GM23338 (cell line): ENCODE measurements at regions not wholly inside any gene's neighbourhood (a gene's known extent, or its start where the extent isn't known, plus 50 kb on each side); places are given as distances from the start of the nearest gene placed in this dataset.

ENCODE experiments used
- ATAC-seq: fragments of 200-7000 bp; cut with Tn5 transposase; 3 replicates; pipeline ENCODE4 v1.9.1; 2020
- DNase-seq: peaks from one replicate; pipeline ENCODE4 v3.0.0-alpha.2; 2015; ENCODE audit warnings: low spot score
- H2AFZ ChIP-seq: fragments of 200-600 bp; sonication (generic); 2 replicates; pipeline ENCODE4 v1.8.0; 2016; ENCODE audit warnings: antibody characterized with exemption, mild to moderate bottlenecking, moderate library complexity
- H3F3A ChIP-seq: fragments of 200-600 bp; sonication (generic); replicated peaks from 2 replicates; pipeline ENCODE4 v1.8.0; 2017; ENCODE audit warnings: antibody characterized with exemption, mixed run types, low read depth
- H3K27ac ChIP-seq: fragments of 200-600 bp; sonication (generic); 2 replicates; pipeline ENCODE4 v1.6.1; 2016; ENCODE audit warnings: low read depth
- H3K27me3 ChIP-seq: fragments of 200-600 bp; sonication (generic); 2 replicates; pipeline ENCODE4 v1.8.0; 2016; ENCODE audit warnings: mild to moderate bottlenecking, mixed run types, moderate library complexity; ENCODE audit not compliant: insufficient read depth
- H3K36me3 ChIP-seq: fragments of 200-600 bp; sonication (generic); 2 replicates; pipeline ENCODE4 v1.8.0; 2016; ENCODE audit warnings: mild to moderate bottlenecking; ENCODE audit not compliant: insufficient read depth
- H3K4me1 ChIP-seq: fragments of 200-600 bp; sonication (generic); 2 replicates; pipeline ENCODE4 v1.8.0; 2016; ENCODE audit warnings: mild to moderate bottlenecking, moderate library complexity; ENCODE audit not compliant: insufficient read depth
- H3K4me2 ChIP-seq: fragments of 200-600 bp; sonication (generic); 2 replicates; pipeline ENCODE4 v1.7.1; 2017; ENCODE audit warnings: mixed run types
- H3K4me3 ChIP-seq: fragments of 200-600 bp; sonication (generic); 2 replicates; pipeline ENCODE4 v1.6.1; 2016; ENCODE audit warnings: mixed run types
- H3K79me2 ChIP-seq: fragments of 200-600 bp; sonication (generic); replicated peaks from 2 replicates; pipeline ENCODE4 v1.8.0; 2017; ENCODE audit warnings: mild to moderate bottlenecking; ENCODE audit not compliant: insufficient read depth
- H3K9me2 ChIP-seq: fragments of 200-600 bp; sonication (generic); 2 replicates; pipeline ENCODE4 v1.8.0; 2017; ENCODE audit not compliant: insufficient read depth
- H4K20me1 ChIP-seq: fragments of 200-600 bp; sonication (generic); replicated peaks from 2 replicates; pipeline ENCODE4 v1.8.0; 2017; ENCODE audit warnings: mild to moderate bottlenecking; ENCODE audit not compliant: insufficient read depth
- H3K27ac Mint-ChIP-seq: 2 replicates; pipeline ENCODE4 v1.8.0; 2020; ENCODE audit warnings: inconsistent platforms, mild to moderate bottlenecking, moderate library complexity, mixed read lengths
- H3K27me3 Mint-ChIP-seq: 3 replicates; pipeline ENCODE4 v1.8.0; 2022; ENCODE audit warnings: low read depth, mild to moderate bottlenecking, moderate library complexity, mixed read lengths, inconsistent platforms; ENCODE audit not compliant: insufficient read depth, poor library complexity
- H3K36me3 Mint-ChIP-seq: 3 replicates; pipeline ENCODE4 v1.8.0; 2021; ENCODE audit warnings: low read depth, mild to moderate bottlenecking, inconsistent platforms, moderate library complexity, mixed read lengths
- H3K4me1 Mint-ChIP-seq: 3 replicates; pipeline ENCODE4 v1.8.0; 2020; ENCODE audit warnings: mild to moderate bottlenecking, inconsistent platforms, mixed read lengths
- H3K4me3 Mint-ChIP-seq: 3 replicates; pipeline ENCODE4 v1.8.0; 2021; ENCODE audit warnings: moderate library complexity, mild to moderate bottlenecking, inconsistent platforms, mixed read lengths
- H3K9me3 Mint-ChIP-seq: 3 replicates; pipeline ENCODE4 v1.8.0; 2020; ENCODE audit warnings: moderate library complexity, mild to moderate bottlenecking, inconsistent platforms, mixed read lengths
- CTCF ChIP-seq, 2 experiments: fragments of 200-600 bp in 1 of 2; sonication (generic) in 1 of 2; conservative IDR thresholded peaks; 2 replicates each; pipeline versions ENCODE4 v1.5.1 to v1.6.1; 2016 to 2017; ENCODE audit warnings: antibody characterized with exemption in 2 of 2, low read depth in 2 of 2, mild to moderate bottlenecking in 2 of 2, moderate library complexity in 1 of 2
- ETS1 ChIP-seq: IDR thresholded peaks from 2 replicates; pipeline ENCODE4 v1.6.1; 2016; ENCODE audit warnings: antibody characterized with exemption
- EZH2 ChIP-seq: fragments of 200-600 bp; sonication (generic); IDR thresholded peaks from one replicate; pipeline ENCODE4 v1.8.0; 2017; ENCODE audit warnings: antibody characterized with exemption, mild to moderate bottlenecking, low read depth; ENCODE audit not compliant: unreplicated experiment
- EZH2phosphoT487 ChIP-seq: fragments of 200-600 bp; sonication (generic); IDR thresholded peaks from one replicate; pipeline ENCODE4 v1.8.1; 2018; ENCODE audit warnings: antibody characterized with exemption; ENCODE audit not compliant: unreplicated experiment
- JUNB ChIP-seq: IDR thresholded peaks from one replicate; pipeline ENCODE4 v1.6.1; 2016; ENCODE audit warnings: antibody characterized with exemption; ENCODE audit not compliant: unreplicated experiment
- POLR2AphosphoS5 ChIP-seq: IDR thresholded peaks from 2 replicates; pipeline ENCODE4 v1.6.1; 2016; ENCODE audit warnings: antibody characterized with exemption, low read depth
- REST ChIP-seq: IDR thresholded peaks from one replicate; pipeline ENCODE4 v1.6.1; 2018; ENCODE audit warnings: antibody characterized with exemption; ENCODE audit not compliant: unreplicated experiment
- STAT1 ChIP-seq: IDR thresholded peaks from one replicate; pipeline ENCODE4 v1.6.1; 2016; ENCODE audit warnings: antibody characterized with exemption; ENCODE audit not compliant: unreplicated experiment
- ZNF114 ChIP-seq: fragments of 250-450 bp; sonication (Bioruptor Pico); IDR thresholded peaks from 2 replicates; pipeline ENCODE4 v1.5.0; 2020; ENCODE audit warnings: mild to moderate bottlenecking, moderate library complexity
- ZNF462 ChIP-seq: fragments of 250-450 bp; sonication (Bioruptor Pico); IDR thresholded peaks from 2 replicates; pipeline ENCODE4 v1.5.0; 2020; ENCODE audit warnings: mild to moderate bottlenecking, moderate library complexity

GRCh38 chr5:67291671-67292070, 95.1 kb upstream of the CD180 start:
- Mint-ChIP-seq H3K27me3 (no peaks in the 10 kb centered on the region), H3K4me1 (peaks cover 3% of the 10 kb centered on the region; the same call in 1 of the 3 replicates), H3K4me3 (no peak overlapping the region), H3K9me3 (no peaks in the 10 kb centered on the region), H3K27ac (no peak overlapping the region), H3K36me3 (no peaks in the 10 kb centered on the region)
- no peak overlapping the region for H2AFZ ChIP-seq
- H3K9me2 ChIP-seq = peaks cover 15% of the 10 kb centered on the region
- DNase-seq (no peak), ATAC-seq (no peak)
- H3K4me3 ChIP-seq = no peak overlapping the region
- no peaks in the 10 kb centered on the region for H3K36me3 ChIP-seq
- H3K4me2 ChIP-seq = no peak overlapping the region
- no peaks in the 10 kb centered on the region for H3F3A ChIP-seq
- H3K27me3 ChIP-seq = no peaks in the 10 kb centered on the region
- H4K20me1 ChIP-seq = no peaks in the 10 kb centered on the region
- TF ChIP-seq EZH2phosphoT487 = no peak
- no peak for TF ChIP-seq ZNF114
- no peak overlapping the region for H3K27ac ChIP-seq
- no peaks in the 10 kb centered on the region for H3K79me2 ChIP-seq
- H3K4me1 ChIP-seq = peaks cover 7% of the 10 kb centered on the region; the same call in 1 of the 2 replicates

GRCh38 chr5:67291066-67291465, 94.5 kb upstream of the CD180 start:
- ATAC-seq (no peak), DNase-seq (no peak)
- no peaks in the 10 kb centered on the region for H3K79me2 ChIP-seq
- Mint-ChIP-seq H3K4me3 (no peak overlapping the region), H3K36me3 (no peaks in the 10 kb centered on the region), H3K27me3 (no peaks in the 10 kb centered on the region), H3K9me3 (no peaks in the 10 kb centered on the region), H3K27ac (no peak overlapping the region), H3K4me1 (peaks cover 3% of the 10 kb centered on the region; the same call in 1 of the 3 replicates)
- H3K9me2 ChIP-seq = peaks cover 9% of the 10 kb centered on the region
- no peak overlapping the region for H3K4me3 ChIP-seq
- H3K4me2 ChIP-seq = no peak overlapping the region
- no peaks in the 10 kb centered on the region for H3K27me3 ChIP-seq
- no peaks in the 10 kb centered on the region for H4K20me1 ChIP-seq
- TF ChIP-seq STAT1 = no peak
- TF ChIP-seq CTCF (conservative IDR thresholded peaks at IDR 0.05; ENCODE audit: low read depth in 2 of 2) = no peak
- no peak for TF ChIP-seq ZNF114
- no peak for TF ChIP-seq ZNF462 (CRISPR knock-in tag)
- no peak for TF ChIP-seq POLR2AphosphoS5
- no peak for TF ChIP-seq EZH2
- TF ChIP-seq EZH2phosphoT487 = no peak
- no peak for TF ChIP-seq JUNB
- no peak for TF ChIP-seq REST
- TF ChIP-seq ETS1 = no peak
- no peak overlapping the region for H3K27ac ChIP-seq
- no peaks in the 10 kb centered on the region for H3K36me3 ChIP-seq
- H3F3A ChIP-seq = no peaks in the 10 kb centered on the region
- H2AFZ ChIP-seq = no peak overlapping the region
- peaks cover 7% of the 10 kb centered on the region; the same call in 1 of the 2 replicates for H3K4me1 ChIP-seq
